ENCODE measurements at regions not wholly inside any gene's neighbourhood (a gene's known extent, or its start where the extent isn't known, plus 50 kb on each side); places are given as distances from the start of the nearest gene placed in this dataset.

DNA sequence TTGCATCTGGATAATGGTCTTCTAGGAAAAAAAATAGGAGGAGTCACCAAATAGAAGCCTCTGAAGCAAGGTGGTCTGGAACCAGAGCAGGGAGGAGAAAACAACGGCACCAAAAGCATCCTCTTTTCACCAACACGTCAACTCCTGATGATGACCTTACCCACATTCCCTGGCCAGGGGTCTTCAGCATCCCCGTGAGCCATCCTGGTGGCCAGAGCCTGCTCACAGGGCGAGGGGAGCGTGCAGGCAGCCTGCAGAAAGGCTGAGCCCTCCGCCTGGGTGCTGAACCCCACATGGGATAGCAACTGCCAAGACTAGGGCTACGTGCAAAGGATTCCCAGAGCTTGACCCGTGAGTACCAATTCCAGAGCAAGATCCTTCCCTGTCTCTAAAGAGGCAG, 191.0 kb downstream of the NDUFA10 start:
- no peak for DNase-seq
- H3K4me3 Mint-ChIP-seq: no peak overlapping the region
- no peaks in the 10 kb centered on the region; the same call in 1 of the 2 replicates for H3K27me3 Mint-ChIP-seq (ENCODE audit: insufficient read depth)
- H3K4me1 Mint-ChIP-seq (ENCODE audit: low read depth): no peaks in the 10 kb centered on the region
- peaks cover 15% of the 10 kb centered on the region for H3K36me3 Mint-ChIP-seq (ENCODE audit: low read depth)
- H3K27ac Mint-ChIP-seq: no peak overlapping the region
- TF ChIP-seq, protein P1, sequence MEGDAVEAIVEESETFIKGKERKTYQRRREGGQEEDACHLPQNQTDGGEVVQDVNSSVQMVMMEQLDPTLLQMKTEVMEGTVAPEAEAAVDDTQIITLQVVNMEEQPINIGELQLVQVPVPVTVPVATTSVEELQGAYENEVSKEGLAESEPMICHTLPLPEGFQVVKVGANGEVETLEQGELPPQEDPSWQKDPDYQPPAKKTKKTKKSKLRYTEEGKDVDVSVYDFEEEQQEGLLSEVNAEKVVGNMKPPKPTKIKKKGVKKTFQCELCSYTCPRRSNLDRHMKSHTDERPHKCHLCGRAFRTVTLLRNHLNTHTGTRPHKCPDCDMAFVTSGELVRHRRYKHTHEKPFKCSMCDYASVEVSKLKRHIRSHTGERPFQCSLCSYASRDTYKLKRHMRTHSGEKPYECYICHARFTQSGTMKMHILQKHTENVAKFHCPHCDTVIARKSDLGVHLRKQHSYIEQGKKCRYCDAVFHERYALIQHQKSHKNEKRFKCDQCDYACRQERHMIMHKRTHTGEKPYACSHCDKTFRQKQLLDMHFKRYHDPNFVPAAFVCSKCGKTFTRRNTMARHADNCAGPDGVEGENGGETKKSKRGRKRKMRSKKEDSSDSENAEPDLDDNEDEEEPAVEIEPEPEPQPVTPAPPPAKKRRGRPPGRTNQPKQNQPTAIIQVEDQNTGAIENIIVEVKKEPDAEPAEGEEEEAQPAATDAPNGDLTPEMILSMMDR (IDR thresholded peaks at IDR 0.05): no peak
- peaks cover 60% of the 10 kb centered on the region for H3K9me3 Mint-ChIP-seq

DNA sequence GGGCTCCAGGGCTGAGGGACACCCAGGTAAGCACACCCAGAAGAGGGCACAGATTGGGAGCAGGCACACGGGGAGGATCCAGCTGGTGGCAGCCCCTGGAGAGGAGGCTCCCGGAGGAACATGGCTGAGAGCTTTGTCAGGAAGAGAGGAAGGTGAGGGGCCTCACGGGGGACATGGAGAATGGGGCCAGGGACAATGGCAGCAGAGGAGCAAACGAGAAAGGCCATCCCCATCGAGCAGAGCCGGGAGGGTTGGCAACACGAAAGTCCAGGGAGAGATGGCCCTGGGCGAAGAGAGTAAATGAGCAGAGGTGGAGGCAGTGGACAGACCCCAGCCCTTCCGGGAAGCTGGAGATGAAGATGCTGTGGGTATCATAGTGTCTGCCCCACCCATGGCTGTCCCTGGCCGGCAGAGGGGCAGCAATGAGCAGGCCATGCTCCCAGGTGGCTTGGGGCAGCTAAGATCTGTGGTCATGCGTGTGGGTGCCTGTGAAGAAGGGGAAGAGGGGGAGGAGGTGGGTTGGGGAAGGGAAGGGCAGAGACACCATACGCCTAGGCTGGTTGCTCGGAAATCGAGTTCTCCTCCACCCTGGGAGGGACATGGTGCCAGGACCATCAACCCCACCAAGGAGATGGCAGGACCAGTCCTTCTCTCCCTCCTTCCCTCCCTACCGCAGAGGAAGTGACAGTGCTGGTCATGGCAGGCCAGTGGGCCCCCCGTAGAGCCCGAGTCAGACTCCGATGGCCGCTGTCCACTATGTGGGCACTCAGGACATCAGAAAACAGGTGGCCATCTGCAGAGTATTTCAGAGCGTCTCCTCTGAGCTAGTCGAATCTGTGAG, 191.7 kb downstream of the NDUFA10 start:
- Mint-ChIP-seq H3K36me3 (ENCODE audit: low read depth) (peaks cover 15% of the 10 kb centered on the region), H3K27me3 (ENCODE audit: insufficient read depth) (no peaks in the 10 kb centered on the region; the same call in 1 of the 2 replicates), H3K4me3 (no peak overlapping the region), H3K27ac (no peak overlapping the region), H3K4me1 (ENCODE audit: low read depth) (no peaks in the 10 kb centered on the region), H3K9me3 (peaks cover 61% of the 10 kb centered on the region)
- DNase-seq: no peak
- TF ChIP-seq, protein P1 (IDR thresholded peaks at IDR 0.05): no peak

DNA sequence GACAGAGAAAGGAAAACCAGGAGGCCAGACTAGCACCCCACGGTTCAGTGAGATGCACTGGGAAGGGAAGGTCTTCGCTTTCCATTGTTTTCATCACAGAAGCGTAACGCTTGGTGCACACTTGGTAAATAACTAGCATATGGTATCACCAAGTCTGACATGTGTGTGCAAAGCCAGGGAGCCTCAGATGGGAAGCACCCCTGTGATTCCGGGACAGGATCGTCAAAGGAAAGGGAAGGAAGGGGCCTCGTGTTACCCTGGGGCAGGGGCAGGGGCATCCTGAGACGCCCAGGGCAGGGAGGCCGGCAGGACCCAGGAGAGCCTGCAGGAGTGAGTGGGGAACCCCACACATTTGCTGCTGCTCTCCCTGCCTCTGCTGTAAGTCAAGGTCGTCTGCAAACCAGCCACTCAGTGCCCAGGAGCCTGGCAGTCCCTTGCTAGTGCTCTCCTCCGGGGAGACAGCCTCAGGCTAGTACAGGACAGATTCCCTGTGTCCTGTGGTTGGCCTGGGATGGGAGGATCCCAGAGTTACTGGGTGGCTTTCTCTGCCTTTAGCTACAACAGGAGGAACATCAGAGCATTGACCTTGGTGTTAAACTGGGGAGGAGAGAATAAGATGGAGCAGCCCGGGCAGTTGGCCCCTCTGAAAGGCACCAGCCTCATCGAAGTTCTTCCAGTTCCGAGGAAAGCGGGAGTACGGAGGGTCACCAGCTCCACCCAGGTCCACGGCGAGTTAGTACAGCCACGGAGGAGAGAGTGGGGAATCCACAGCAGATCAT, 192.5 kb downstream of the NDUFA10 start:
- H3K27me3 Mint-ChIP-seq (ENCODE audit: insufficient read depth): no peaks in the 10 kb centered on the region; the same call in 1 of the 2 replicates
- H3K9me3 Mint-ChIP-seq: peaks cover 69% of the 10 kb centered on the region
- no peaks in the 10 kb centered on the region for H3K4me1 Mint-ChIP-seq (ENCODE audit: low read depth)
- H3K27ac Mint-ChIP-seq: no peak overlapping the region
- TF ChIP-seq, protein P1 (IDR thresholded peaks at IDR 0.05): no peak
- no peak for DNase-seq
- H3K36me3 Mint-ChIP-seq (ENCODE audit: low read depth): peaks cover 15% of the 10 kb centered on the region
- no peak overlapping the region for H3K4me3 Mint-ChIP-seq

- no peak overlapping the region for H3K27ac Mint-ChIP-seq
- no peaks in the 10 kb centered on the region; the same call in 1 of the 2 replicates for H3K27me3 Mint-ChIP-seq (ENCODE audit: insufficient read depth)
- H3K4me3 Mint-ChIP-seq: no peak overlapping the region
- no peaks in the 10 kb centered on the region for H3K4me1 Mint-ChIP-seq (ENCODE audit: low read depth)
- peaks cover 15% of the 10 kb centered on the region for H3K36me3 Mint-ChIP-seq (ENCODE audit: low read depth)
- no peak for DNase-seq
- TF ChIP-seq, protein P1 (IDR thresholded peaks at IDR 0.05): no peak
- peaks cover 65% of the 10 kb centered on the region for H3K9me3 Mint-ChIP-seq
Observed at GRCh38 chr2:239831861-239832489, 193.2 kb downstream of the NDUFA10 start.

- TF ChIP-seq, protein P1 (IDR thresholded peaks at IDR 0.05): no peak
- peaks cover 71% of the 10 kb centered on the region for H3K9me3 Mint-ChIP-seq
- peaks cover 15% of the 10 kb centered on the region for H3K36me3 Mint-ChIP-seq (ENCODE audit: low read depth)
- H3K27ac Mint-ChIP-seq: no peak overlapping the region
- H3K4me1 Mint-ChIP-seq (ENCODE audit: low read depth): no peaks in the 10 kb centered on the region
- no peak overlapping the region for H3K4me3 Mint-ChIP-seq
- no peak for DNase-seq
- H3K27me3 Mint-ChIP-seq (ENCODE audit: insufficient read depth): peaks cover 1% of the 10 kb centered on the region; the same call in 1 of the 2 replicates
Observed at GRCh38 chr2:239831001-239831731, 194.0 kb downstream of the NDUFA10 start.

Measured in HFFc6 (cell line).